ENCODE measurements at regions not wholly inside any gene's neighbourhood (a gene's known extent, or its start where the extent isn't known, plus 50 kb on each side); places are given as distances from the start of the nearest gene placed in this dataset.

- Mint-ChIP-seq H3K27me3 (ENCODE audit: low read depth in 2 of 2) (no peaks in the 10 kb centered on the region), H3K36me3 (no peaks in the 10 kb centered on the region), H3K4me3 (no peak overlapping the region), H3K9me3 (peaks cover 12 to 22% of the 10 kb centered on the region in 2 donors), H3K4me1 (no peaks in the 10 kb centered on the region), H3K27ac (no peak overlapping the region)
- Histone ChIP-seq H3K27ac (ENCODE audit: low read length) (no peak overlapping the region), H3K9me3 (ENCODE audit: control insufficient read depth, insufficient read depth, low read length) (no peaks in the 10 kb centered on the region), H3K27me3 (ENCODE audit: control insufficient read depth, insufficient read depth, low read length) (no peaks in the 10 kb centered on the region), H3K36me3 (ENCODE audit: control insufficient read depth, insufficient read depth, low read length) (no peaks in the 10 kb centered on the region), H3K4me1 (ENCODE audit: control insufficient read depth, insufficient read depth, low read length) (no peaks in the 10 kb centered on the region), H3K4me3 (ENCODE audit: low read length) (no peak overlapping the region)
- no peak for TF ChIP-seq CTCF (IDR thresholded peaks at IDR 0.05)
- intact Hi-C loops (cut with micrococcal nuclease) = no loop called here
- WGBS (ENCODE audit: insufficient coverage) = no CpG with 5 or more reads among the region's 1 CpG
- no peak for DNase-seq
- ATAC-seq = no peak
Observed at GRCh38 chr13:58592786-58593185, 961.2 kb downstream of the PCDH17 start.

- Mint-ChIP-seq H3K36me3 (no peaks in the 10 kb centered on the region), H3K9me3 (peaks cover 10 to 16% of the 10 kb centered on the region in 2 donors), H3K4me3 (no peak overlapping the region), H3K27me3 (ENCODE audit: low read depth in 2 of 2) (no peaks in the 10 kb centered on the region), H3K27ac (no peak overlapping the region), H3K4me1 (no peaks in the 10 kb centered on the region)
- DNase-seq (no peak), ATAC-seq (no peak)
- Histone ChIP-seq H3K4me1 (ENCODE audit: control insufficient read depth, insufficient read depth, low read length) (no peaks in the 10 kb centered on the region), H3K27ac (ENCODE audit: low read length) (no peak overlapping the region), H3K9me3 (ENCODE audit: control insufficient read depth, insufficient read depth, low read length) (no peaks in the 10 kb centered on the region), H3K36me3 (ENCODE audit: control insufficient read depth, insufficient read depth, low read length) (no peaks in the 10 kb centered on the region), H3K4me3 (ENCODE audit: low read length) (no peak overlapping the region), H3K27me3 (ENCODE audit: control insufficient read depth, insufficient read depth, low read length) (no peaks in the 10 kb centered on the region)
- TF ChIP-seq CTCF (IDR thresholded peaks at IDR 0.05) = no peak
- intact Hi-C loops (cut with micrococcal nuclease) = no loop called here
- WGBS (ENCODE audit: insufficient coverage) = 65% methylated on average over 5 of the region's 5 CpGs
Observed at GRCh38 chr13:58594747-58595600, 963.4 kb downstream of the PCDH17 start.

DNA sequence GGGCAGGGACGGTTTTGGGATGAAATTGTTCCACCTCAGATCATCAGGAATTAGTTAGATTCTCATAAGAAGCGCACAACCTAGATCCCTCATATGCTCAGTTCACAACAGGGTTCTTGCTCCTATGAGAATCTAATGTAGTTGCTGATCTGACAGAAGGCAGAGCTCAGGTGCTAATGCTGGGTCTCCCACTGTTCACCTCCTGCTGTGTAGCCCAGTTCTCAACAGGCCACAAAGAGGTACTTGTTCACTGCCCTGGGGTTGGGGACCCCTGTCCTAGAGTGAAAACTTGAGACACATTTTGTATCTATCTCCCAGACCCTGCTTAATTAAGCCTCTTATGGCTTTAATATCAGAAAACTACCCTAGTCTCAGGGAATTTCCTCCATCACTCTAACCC, 966.0 kb downstream of the PCDH17 start:
- intact Hi-C loops (cut with micrococcal nuclease) = no loop called here
- Mint-ChIP-seq H3K27me3 (ENCODE audit: low read depth in 2 of 2) (no peaks in the 10 kb centered on the region), H3K4me1 (no peaks in the 10 kb centered on the region), H3K9me3 (peaks cover 11 to 22% of the 10 kb centered on the region in 2 donors), H3K4me3 (no peak overlapping the region), H3K36me3 (no peaks in the 10 kb centered on the region), H3K27ac (no peak overlapping the region)
- no peak for TF ChIP-seq CTCF (IDR thresholded peaks at IDR 0.05)
- no peak for ATAC-seq
- WGBS (ENCODE audit: insufficient coverage) = 93% methylated on average over 2 of the region's 2 CpGs
- no peaks in the 10 kb centered on the region for H3K27me3 ChIP-seq (ENCODE audit: control insufficient read depth, insufficient read depth, low read length)
- H3K4me3 ChIP-seq (ENCODE audit: low read length) = no peak overlapping the region
- no peak for DNase-seq
- no peaks in the 10 kb centered on the region for H3K4me1 ChIP-seq (ENCODE audit: control insufficient read depth, insufficient read depth, low read length)
- H3K9me3 ChIP-seq (ENCODE audit: control insufficient read depth, insufficient read depth, low read length) = no peaks in the 10 kb centered on the region
- H3K36me3 ChIP-seq (ENCODE audit: control insufficient read depth, insufficient read depth, low read length) = no peaks in the 10 kb centered on the region
- no peak overlapping the region for H3K27ac ChIP-seq (ENCODE audit: low read length)

DNA sequence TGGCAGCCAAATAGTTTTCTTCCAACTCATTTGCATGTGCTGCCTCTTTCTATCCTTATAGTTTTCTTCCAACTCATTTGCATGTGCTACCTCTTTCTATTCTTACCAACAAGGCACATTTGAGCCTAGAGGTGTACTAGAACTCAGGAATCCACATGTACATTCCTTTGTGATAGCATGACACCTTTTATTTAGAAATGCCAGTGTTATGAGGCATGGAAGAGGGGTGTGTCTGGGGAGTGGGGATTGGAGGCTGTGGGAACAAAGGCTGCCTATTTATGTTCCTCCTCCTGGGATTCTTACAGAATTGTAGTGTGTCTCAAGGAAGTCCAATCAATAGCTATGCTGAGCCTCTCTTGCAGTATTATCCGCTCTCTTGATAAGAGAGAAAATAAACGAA, 966.7 kb downstream of the PCDH17 start:
- no peak for TF ChIP-seq CTCF (IDR thresholded peaks at IDR 0.05)
- H3K36me3 Mint-ChIP-seq = no peaks in the 10 kb centered on the region
- no peak overlapping the region for H3K27ac Mint-ChIP-seq
- 100% methylated on average over 2 of the region's 2 CpGs for WGBS (ENCODE audit: insufficient coverage)
- H3K4me3 Mint-ChIP-seq = no peak overlapping the region
- intact Hi-C loops (cut with micrococcal nuclease) = no loop called here
- Histone ChIP-seq H3K4me1 (ENCODE audit: control insufficient read depth, insufficient read depth, low read length) (no peaks in the 10 kb centered on the region), H3K27ac (ENCODE audit: low read length) (no peak overlapping the region), H3K9me3 (ENCODE audit: control insufficient read depth, insufficient read depth, low read length) (no peaks in the 10 kb centered on the region), H3K27me3 (ENCODE audit: control insufficient read depth, insufficient read depth, low read length) (no peaks in the 10 kb centered on the region), H3K36me3 (ENCODE audit: control insufficient read depth, insufficient read depth, low read length) (no peaks in the 10 kb centered on the region), H3K4me3 (ENCODE audit: low read length) (no peak overlapping the region)
- H3K4me1 Mint-ChIP-seq = no peaks in the 10 kb centered on the region
- DNase-seq (no peak), ATAC-seq (no peak)
- H3K9me3 Mint-ChIP-seq = peaks cover 11 to 23% of the 10 kb centered on the region in 2 donors
- no peaks in the 10 kb centered on the region for H3K27me3 Mint-ChIP-seq (ENCODE audit: low read depth in 2 of 2)
